ENCODE measurements at regions not wholly inside any gene's neighbourhood (a gene's known extent, or its start where the extent isn't known, plus 50 kb on each side); places are given as distances from the start of the nearest gene placed in this dataset.

DNA sequence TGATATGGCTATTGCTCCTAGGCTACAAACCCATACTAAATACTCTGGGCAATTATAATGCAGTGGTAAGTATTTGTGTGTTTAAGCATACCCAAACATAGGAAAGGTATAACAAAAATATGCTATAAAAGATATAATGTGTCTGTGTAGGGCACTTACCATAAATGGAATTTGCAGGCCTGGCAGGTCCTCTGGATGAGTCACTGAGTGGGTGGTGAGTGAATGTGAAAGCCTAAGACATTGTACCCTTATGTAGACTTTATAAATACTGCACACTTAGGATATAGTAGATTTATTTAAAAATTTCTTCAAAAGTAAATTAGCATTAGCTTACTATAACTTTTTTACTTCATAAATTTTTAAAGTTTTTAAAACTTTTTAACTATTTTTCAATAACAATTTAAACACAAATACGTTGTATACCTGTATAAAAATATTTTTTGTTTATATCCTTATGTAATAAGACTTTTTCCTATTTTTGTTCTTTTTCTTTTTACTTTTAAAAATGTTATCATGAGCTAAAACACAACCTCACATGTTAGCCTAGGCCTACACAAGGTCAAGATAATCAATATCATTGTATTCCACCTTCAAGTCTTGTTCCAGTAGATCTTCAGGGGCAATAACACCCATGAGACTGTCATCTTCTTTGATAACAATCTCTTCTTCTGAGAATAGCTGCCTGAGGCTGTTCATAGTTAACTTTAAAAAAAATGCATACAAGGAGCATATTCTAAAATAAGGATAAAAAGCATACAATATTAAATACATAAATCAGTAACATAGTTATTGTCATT, 306.3 kb upstream of the RGS18 start:
- TF ChIP-seq POLR2AphosphoS5 (IDR thresholded peaks at IDR 0.05; ENCODE audit: borderline replicate concordance, low read depth, low read length) (no peak), EZH2 (IDR thresholded peaks at IDR 0.05) (no peak)
